Smooth muscle cell (in vitro differentiated cells): ENCODE measurements at regions not wholly inside any gene's neighbourhood (a gene's known extent, or its start where the extent isn't known, plus 50 kb on each side); places are given as distances from the start of the nearest gene placed in this dataset.
A peak's percentile ranks its signal among the peaks of the same experiment; 100 is the strongest.
"Not testable (repeated sequence)": the region's sequence is repeated elsewhere in the genome, so short reads cannot be mapped to it uniquely, and the experiment has no call there.

Experiments used
- DNase-seq: peaks from one replicate; lab custom pipeline; 2025; ENCODE audit not compliant: unreplicated experiment; lab: John Stamatoyannopoulos, UW
- H2AFZ ChIP-seq: fragments of 200-600 bp; sonication (generic); 2 replicates; pipeline ENCODE4 v1.6.0; 2016; ENCODE audit warnings: antibody characterized with exemption, low read depth, mild to moderate bottlenecking
- H3F3A ChIP-seq: fragments of 200-600 bp; sonication (generic); 2 replicates; pipeline ENCODE4 v1.6.0; 2017; ENCODE audit warnings: antibody characterized with exemption, low read depth
- H3K27ac ChIP-seq: fragments of 200-600 bp; sonication (generic); 2 replicates; pipeline ENCODE4 v1.5.1; 2016; ENCODE audit warnings: low read depth, mild to moderate bottlenecking
- H3K27me3 ChIP-seq: fragments of 200-600 bp; sonication (generic); 2 replicates; pipeline ENCODE4 v1.6.1; 2016; ENCODE audit warnings: low read depth, mild to moderate bottlenecking
- H3K36me3 ChIP-seq: fragments of 200-600 bp; sonication (generic); 2 replicates; pipeline ENCODE4 v1.5.1; 2016; ENCODE audit warnings: low read depth
- H3K4me1 ChIP-seq: fragments of 200-600 bp; sonication (generic); 2 replicates; pipeline ENCODE4 v1.5.1; 2016; ENCODE audit warnings: low read depth
- H3K4me2 ChIP-seq: fragments of 200-600 bp; sonication (generic); 2 replicates; pipeline ENCODE4 v1.6.0; 2016; ENCODE audit warnings: mild to moderate bottlenecking
- H3K4me3 ChIP-seq: fragments of 200-600 bp; sonication (generic); 2 replicates; pipeline ENCODE4 v1.5.1; 2016; ENCODE audit warnings: mild to moderate bottlenecking
- H3K79me2 ChIP-seq: fragments of 200-600 bp; sonication (generic); 2 replicates; pipeline ENCODE4 v1.6.0; 2016; ENCODE audit warnings: low read depth, mild to moderate bottlenecking
- H3K9ac ChIP-seq: fragments of 200-600 bp; sonication (generic); 2 replicates; pipeline ENCODE4 v1.6.0; 2016; ENCODE audit warnings: low read depth
- H3K9me3 ChIP-seq: fragments of 200-600 bp; sonication (generic); replicated peaks from 2 replicates; pipeline ENCODE4 v1.5.1; 2016; ENCODE audit warnings: low read depth
- H4K20me1 ChIP-seq: fragments of 200-600 bp; sonication (generic); 2 replicates; pipeline ENCODE4 v1.6.0; 2016; ENCODE audit warnings: low read depth
- WGBS: methylation state at CpG from one replicate; pipeline ENCODE4 v1.1.7; 2016; ENCODE audit warnings: low lambda C conversion rate; 5-methylcytosine and 5-hydroxymethylcytosine counted together
- TF ChIP-seq, protein P1 (sequence below): fragments of 200-600 bp; sonication (generic); IDR thresholded peaks from 2 replicates; pipeline ENCODE4 v1.5.1; 2017; ENCODE audit warnings: borderline replicate concordance, mild to moderate bottlenecking, antibody characterized with exemption; ENCODE audit not compliant: insufficient read depth, poor library complexity, severe bottlenecking

DNA sequence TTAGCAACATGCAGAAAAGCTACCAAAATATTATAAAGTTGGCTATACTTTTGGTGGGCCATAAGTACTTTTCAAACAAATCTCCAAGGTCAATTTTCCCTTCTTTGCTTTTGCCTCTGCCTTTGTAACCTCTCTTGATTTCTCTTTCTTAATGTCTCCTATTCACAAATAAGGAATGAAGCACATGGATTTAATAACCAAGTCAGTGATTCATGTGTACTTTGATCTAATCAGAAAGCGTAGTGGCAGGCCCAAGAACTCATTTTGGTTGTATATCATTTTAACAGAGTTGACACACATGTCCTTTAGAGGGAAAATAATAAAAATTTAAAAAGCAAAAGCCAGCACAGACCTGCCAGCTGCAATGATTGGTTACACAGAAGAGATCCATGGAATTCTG, 93.7 kb downstream of the FZD1 start:
- no peaks in the 10 kb centered on the region for H3K9me3 ChIP-seq
- peaks cover 10% of the 10 kb centered on the region for H3F3A ChIP-seq
- TF ChIP-seq, protein P1, sequence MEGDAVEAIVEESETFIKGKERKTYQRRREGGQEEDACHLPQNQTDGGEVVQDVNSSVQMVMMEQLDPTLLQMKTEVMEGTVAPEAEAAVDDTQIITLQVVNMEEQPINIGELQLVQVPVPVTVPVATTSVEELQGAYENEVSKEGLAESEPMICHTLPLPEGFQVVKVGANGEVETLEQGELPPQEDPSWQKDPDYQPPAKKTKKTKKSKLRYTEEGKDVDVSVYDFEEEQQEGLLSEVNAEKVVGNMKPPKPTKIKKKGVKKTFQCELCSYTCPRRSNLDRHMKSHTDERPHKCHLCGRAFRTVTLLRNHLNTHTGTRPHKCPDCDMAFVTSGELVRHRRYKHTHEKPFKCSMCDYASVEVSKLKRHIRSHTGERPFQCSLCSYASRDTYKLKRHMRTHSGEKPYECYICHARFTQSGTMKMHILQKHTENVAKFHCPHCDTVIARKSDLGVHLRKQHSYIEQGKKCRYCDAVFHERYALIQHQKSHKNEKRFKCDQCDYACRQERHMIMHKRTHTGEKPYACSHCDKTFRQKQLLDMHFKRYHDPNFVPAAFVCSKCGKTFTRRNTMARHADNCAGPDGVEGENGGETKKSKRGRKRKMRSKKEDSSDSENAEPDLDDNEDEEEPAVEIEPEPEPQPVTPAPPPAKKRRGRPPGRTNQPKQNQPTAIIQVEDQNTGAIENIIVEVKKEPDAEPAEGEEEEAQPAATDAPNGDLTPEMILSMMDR: no peak
- no peak overlapping the region for H2AFZ ChIP-seq
- peak overlapping the region; percentile 71 for H3K27ac ChIP-seq
- H3K27me3 ChIP-seq: no peaks in the 10 kb centered on the region
- H3K4me2 ChIP-seq: peak overlapping the region; percentile 9
- no peaks in the 10 kb centered on the region for H3K36me3 ChIP-seq
- H3K4me1 ChIP-seq: peaks cover 26% of the 10 kb centered on the region
- no peaks in the 10 kb centered on the region for H4K20me1 ChIP-seq
- DNase-seq: no peak
- WGBS: 34% methylated on average over 1 of the region's 1 CpG
- H3K9ac ChIP-seq: no peak overlapping the region
- H3K79me2 ChIP-seq: no peaks in the 10 kb centered on the region
- H3K4me3 ChIP-seq: no peak overlapping the region

DNA sequence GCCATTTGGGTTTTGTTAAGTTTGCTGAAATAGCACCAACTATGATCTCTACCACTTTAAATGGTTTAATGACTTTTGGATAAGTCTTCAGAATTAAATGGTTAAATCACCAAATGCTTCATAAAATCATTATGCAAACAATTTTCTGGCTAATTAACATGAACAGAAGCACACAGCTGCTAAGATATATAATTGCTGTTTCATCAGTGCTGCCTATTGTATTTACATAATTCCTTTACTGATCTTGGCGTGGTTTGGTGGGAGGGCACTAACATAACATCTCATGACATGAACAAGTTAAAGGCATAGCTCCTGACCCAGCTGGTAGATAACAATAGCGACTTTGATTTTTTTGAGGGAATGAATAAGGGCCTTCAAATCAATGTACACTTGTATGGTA, 94.1 kb downstream of the FZD1 start:
- Histone ChIP-seq H3K4me3 (no peak overlapping the region), H3K36me3 (no peaks in the 10 kb centered on the region), H3K4me1 (peaks cover 24% of the 10 kb centered on the region), H3K27me3 (no peaks in the 10 kb centered on the region), H2AFZ (no peak overlapping the region), H3K79me2 (no peaks in the 10 kb centered on the region), H3K9ac (no peak overlapping the region), H3K27ac (peak overlapping the region; percentile 71), H3K9me3 (no peaks in the 10 kb centered on the region), H3F3A (peaks cover 10% of the 10 kb centered on the region), H3K4me2 (peak overlapping the region; percentile 9), H4K20me1 (no peaks in the 10 kb centered on the region)
- 77% methylated on average over 2 of the region's 2 CpGs for WGBS
- no peak for DNase-seq
- TF ChIP-seq, protein P1: no peak

DNA sequence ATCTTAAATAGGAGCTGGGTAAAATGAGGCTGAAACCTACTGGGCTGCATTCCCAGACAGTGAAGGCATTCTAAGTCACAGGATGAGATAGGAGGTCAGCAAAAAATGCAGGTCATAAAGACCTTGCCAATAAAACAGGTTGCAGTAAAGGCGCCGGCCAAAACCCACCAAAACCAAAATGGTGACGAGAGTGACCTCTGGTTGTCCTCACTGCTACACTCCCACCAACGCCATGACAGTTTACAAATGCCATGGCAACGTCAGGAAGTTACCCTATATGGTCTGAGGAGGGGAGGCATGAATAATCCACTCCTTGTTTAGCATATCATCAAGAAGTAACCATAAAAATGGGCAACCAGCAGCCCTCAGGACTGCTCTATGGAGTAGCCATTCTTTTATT, 100.9 kb downstream of the FZD1 start:
- H3K4me2 ChIP-seq: peak overlapping the region; percentile 14
- not testable (repeated sequence) for DNase-seq, H3K4me1 ChIP-seq, H3K79me2 ChIP-seq, H4K20me1 ChIP-seq, H2AFZ ChIP-seq, H3K4me3 ChIP-seq, H3F3A ChIP-seq, H3K36me3 ChIP-seq, H3K27me3 ChIP-seq, H3K9me3 ChIP-seq
- WGBS: 25% methylated on average over 5 of the region's 5 CpGs
- peak overlapping the region; percentile 95 for H3K27ac ChIP-seq
- peak overlapping the region; percentile 64 for H3K9ac ChIP-seq

DNA sequence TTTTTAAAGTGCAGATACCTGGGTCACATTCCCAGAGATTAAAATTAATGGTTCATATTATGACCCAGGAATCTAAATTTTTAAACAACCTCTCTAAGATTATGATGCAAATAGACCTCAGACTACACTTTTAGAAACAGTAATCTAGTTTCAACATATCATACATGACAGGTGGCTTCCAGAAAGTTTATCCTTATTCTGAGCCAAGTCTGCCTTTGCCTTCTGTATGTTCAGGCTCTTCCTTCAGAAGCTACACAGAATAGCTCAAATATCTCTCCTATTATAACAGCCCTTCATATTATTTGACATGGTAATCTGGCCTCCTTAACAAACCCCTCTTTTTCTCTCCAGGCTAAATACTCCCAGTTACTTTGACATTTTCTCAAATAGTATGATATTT, 101.9 kb downstream of the FZD1 start:
- H3K4me2 ChIP-seq: no peak overlapping the region
- H3K36me3 ChIP-seq: no peaks in the 10 kb centered on the region
- no peak for DNase-seq

More for the DNA sequence above, 101.9 kb downstream of the FZD1 start:
- H3K9ac ChIP-seq: peak overlapping the region; percentile 64
- no peaks in the 10 kb centered on the region for H3K4me1 ChIP-seq
- TF ChIP-seq, protein P1: no peak
- no peaks in the 10 kb centered on the region for H3F3A ChIP-seq
- no peaks in the 10 kb centered on the region for H3K79me2 ChIP-seq
- H3K27ac ChIP-seq: peak overlapping the region; percentile 95
- H3K27me3 ChIP-seq: no peaks in the 10 kb centered on the region
- no peaks in the 10 kb centered on the region for H4K20me1 ChIP-seq
- no peak overlapping the region for H2AFZ ChIP-seq
- H3K9me3 ChIP-seq: no peaks in the 10 kb centered on the region
- H3K4me3 ChIP-seq: no peak overlapping the region
